Ishikawa (cell line): ENCODE measurements at regions not wholly inside any gene's neighbourhood (a gene's known extent, or its start where the extent isn't known, plus 50 kb on each side); places are given as distances from the start of the nearest gene placed in this dataset.

Experiments
- CEBPB ChIP-seq: IDR thresholded peaks from 2 replicates; pipeline ENCODE4 v1.6.1; 2012
- EGR1 ChIP-seq: IDR thresholded peaks from 2 replicates; pipeline ENCODE4 v1.6.1; 2012
- EP300 ChIP-seq: IDR thresholded peaks from 2 replicates; pipeline ENCODE4 v1.6.1; 2012; ENCODE audit warnings: borderline replicate concordance
- FOXM1 ChIP-seq: IDR thresholded peaks from 2 replicates; pipeline ENCODE4 v1.6.1; 2012; ENCODE audit warnings: low read depth, borderline replicate concordance
- TAF1 ChIP-seq: IDR thresholded peaks from 2 replicates; pipeline ENCODE4 v1.6.1; 2012; ENCODE audit warnings: low read depth, mild to moderate bottlenecking
- TEAD4 ChIP-seq: IDR thresholded peaks from 2 replicates; pipeline ENCODE4 v1.6.1; 2012
- ZBTB7A ChIP-seq: IDR thresholded peaks from 2 replicates; pipeline ENCODE4 v1.6.1; 2012; ENCODE audit warnings: low read depth

DNA sequence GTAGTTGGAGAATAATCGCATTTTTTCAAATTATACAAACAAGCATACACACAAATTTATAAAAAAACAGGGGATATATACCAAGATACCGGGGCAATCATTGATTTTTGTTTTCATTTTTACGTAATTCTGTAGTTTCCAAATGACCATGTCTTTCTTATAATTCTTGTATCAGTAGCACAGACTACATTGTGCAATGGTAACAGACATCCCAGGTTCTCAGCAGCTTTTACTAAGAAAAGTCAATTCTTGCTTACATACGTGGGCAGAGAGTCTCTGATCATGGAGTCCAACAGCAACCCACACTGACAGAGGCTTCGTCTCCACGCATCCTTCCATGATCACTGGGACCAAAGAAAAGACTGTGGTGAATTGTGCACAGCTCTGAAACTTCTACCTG is 441.3 kb downstream of the TBL1XR1 start:
- TF ChIP-seq EP300 (no peak), CEBPB (no peak), FOXM1 (no peak), EGR1 (no peak), TAF1 (no peak), TEAD4 (no peak), ZBTB7A (no peak)
